Activated CD8-positive, alpha-beta memory T cell treated with anti-CD3 and anti-CD28 coated beads, Interleukin-2, amount 50 U/mL, for 1 hour (primary cell): ENCODE measurements at regions not wholly inside any gene's neighbourhood (a gene's known extent, or its start where the extent isn't known, plus 50 kb on each side); places are given as distances from the start of the nearest gene placed in this dataset.
"Not testable (repeated sequence)": the region's sequence is repeated elsewhere in the genome, so short reads cannot be mapped to it uniquely, and the experiment has no call there.

Source experiments
- DNase-seq: peaks from one replicate; pipeline ENCODE4 v3.0.0-alpha.2; 2020; ENCODE audit errors: extremely low read depth

DNA sequence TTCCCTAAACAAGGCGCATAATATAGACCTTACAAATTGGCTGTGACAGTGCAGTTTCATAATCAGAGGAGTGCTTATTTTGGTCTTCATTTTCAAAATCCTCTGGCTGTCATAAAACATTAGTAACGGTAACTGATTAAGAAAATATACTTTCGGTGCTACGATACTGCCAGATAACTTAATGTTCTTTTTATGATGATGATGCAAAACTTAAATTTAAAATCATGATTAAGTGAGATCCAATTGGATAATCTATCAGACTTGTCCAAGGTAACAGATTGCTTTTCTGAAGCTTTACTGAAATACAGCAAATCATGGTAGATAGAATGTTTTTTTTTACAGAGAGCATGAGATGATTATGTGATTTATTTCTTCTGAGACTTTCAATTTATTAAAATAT lies 364.2 kb upstream of the CNTN3 start:
- DNase-seq, result no peak

DNA sequence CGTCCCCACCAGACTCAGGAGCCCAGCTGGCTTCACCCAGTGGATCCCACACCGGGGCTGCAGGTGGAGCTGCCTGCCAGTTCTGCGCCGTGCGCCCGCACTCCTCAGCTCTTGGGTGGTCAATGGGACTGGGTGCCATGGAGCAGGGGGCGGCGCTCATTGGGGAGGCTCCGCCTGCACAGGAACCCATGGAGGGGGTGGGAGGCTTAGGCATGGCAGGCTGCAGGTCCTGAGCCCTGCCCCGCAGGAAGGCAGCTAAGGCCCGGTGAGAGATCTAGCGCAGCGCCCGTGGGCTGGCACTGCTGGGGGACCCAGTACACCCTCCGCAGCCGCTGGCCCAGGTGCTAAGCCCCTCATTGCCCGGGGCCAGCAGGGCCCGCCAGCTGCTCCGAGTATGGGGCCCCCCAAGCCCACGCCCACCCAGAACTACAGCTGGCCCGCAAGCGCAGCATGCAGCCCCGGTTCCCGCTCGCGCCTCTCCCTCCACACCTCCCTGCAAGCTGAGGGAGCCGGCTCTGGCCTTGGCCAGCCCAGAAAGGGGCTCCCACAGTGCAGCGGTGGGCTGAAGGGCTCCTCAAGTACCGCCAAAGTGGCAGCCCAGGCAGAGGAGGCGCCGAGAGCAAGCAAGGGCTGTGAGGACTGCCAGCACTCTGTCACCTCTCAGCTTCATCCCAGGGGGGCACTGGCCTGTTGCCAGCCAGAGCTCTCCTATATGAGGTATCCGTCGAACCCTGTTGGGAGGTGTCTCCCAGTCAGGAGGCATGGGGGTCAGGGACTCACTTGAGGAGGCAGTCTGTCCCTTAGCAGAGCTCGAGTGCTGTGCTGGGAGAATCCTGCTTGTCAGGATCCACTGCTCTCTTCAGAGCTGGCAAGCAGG lies 370.8 kb upstream of the CNTN3 start:
- DNase-seq, result not testable (repeated sequence)

DNA sequence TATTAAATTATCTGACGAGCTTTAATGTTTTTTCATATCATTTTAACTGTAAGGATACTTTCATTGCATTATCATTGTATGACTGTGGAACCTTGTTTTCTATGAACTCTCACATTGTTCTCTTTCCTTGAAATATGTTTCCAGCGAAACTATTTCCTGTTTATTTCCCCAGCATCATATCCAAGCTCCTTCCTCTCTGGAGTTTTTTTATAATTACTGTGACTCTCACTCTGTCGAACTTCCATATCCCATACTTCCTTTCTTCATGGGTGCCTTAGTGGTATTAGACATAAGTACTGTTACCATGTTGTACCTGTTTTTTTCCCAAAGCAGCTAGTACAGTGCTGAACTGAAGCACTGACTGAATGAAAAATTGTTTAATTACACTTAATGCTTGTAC lies 373.6 kb upstream of the CNTN3 start:
- DNase-seq, result no peak

DNA sequence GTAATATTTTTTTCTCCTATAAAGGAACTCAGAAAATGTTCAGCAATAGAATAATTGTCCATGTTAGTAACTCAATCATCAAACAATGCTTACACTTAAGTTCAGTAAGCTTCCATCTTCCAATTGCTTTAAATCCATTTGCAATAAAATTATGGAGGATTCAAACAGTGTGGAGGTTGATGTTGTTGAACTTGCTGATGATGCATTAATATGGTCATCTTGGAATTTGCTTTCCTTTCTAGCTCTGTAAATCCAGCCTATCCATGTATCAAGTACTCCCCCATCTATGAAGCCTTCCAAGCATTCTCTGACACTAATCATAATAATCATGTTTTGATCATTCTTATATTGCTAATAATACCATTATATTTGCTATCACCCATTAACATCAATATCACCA lies 378.4 kb upstream of the CNTN3 start:
- DNase-seq, result no peak

DNA sequence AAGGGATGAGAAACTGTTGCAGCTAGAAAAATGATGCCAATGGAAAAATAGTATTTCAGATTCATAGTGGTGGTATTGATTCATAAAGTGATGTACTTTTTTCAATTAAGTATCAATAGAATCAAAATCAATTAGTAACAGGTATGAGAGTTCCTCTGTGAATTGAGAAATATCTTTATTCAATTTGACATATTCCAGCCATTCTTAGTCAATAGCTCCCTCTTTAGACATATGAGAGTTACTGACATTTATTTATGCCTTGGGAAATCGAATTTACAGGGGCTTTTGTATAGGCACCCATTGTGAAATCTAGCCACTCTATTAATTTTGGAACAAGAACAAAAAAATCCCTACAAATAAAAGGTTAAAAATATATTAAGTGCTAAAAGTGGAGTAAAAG lies 386.9 kb upstream of the CNTN3 start:
- DNase-seq, result no peak

DNA sequence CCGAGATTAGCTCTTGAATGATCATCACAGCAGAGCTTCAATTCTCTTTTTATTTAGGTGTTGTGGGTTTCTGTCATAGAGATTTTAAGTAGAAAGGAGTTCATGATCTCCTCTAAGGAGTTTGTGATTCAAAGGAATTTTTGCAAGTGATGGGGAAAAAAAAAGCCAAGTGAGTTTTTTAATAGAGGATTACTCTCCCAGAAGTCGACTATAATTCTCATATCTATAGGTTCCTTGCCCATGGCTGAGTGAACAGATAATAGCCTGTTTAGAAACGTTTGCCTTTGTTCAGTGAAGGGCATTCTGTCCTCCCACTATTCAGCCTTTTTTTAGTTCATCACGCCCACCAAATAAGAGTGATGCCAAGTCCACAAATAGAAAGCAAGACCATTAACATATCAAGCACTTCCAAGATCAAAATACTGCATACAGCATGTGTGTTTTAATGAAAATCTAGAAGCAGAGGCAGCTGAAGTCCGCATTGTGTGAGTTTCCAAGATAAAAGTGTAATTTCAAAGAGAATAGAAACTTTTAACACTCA lies 398.4 kb upstream of the CNTN3 start:
- no peak for DNase-seq

DNA sequence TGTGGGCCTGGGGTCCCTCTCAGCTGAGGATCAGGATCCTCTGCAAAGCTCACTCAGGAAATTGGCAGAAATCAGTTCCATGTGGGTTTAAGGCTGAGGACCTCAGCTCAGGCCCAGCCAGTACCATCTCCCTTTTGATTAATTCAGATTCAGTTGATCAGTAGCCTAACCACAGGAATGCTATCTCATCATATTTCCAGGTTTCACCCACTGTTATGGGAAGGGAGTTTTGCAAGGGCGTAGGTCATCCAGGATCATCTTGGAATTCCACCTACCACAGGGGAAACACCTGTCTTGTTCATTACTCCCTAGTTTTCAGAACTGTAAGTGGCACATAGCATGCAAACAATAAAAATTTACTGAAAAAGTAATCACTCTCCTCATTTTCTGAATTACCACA lies 399.5 kb upstream of the CNTN3 start:
- DNase-seq, result no peak

DNA sequence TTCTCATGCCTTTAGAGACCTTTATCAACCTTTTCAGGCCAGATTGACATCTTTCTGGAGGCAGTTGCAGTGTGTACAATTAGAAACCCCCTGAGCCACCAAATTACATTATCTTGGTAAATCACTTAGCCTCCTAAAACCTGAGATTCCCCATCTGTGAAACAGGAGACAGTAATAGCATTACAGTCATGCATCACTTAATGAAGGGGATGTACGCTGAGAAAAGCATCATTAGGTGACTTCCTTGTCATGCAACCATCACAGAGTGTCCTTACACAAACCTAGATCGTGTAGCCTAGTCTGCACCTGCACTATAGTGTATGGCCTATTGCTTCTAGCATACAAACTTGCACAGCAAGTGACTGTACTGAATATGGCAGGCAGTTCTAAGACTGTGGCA lies 400.8 kb upstream of the CNTN3 start:
- no peak for DNase-seq

DNA sequence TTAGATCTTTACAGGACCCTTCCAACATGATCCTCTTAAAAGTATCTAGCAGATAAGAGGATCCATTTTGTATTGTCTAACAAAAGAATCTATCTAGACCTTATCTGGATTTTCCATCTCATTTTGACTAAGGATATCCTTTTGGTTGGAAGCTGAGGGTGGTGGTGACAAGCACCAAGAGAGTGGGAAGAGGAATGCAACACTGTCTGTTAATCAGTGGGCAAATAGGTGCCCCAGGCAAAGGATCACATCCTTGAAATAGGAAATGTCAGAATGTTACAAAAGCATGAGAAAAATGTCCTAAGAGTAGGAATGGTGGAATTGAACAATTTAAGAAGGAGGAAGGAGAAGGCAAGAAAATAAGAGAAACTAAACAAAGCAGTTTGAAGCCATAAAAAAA lies 420.7 kb upstream of the CNTN3 start:
- no peak for DNase-seq

DNA sequence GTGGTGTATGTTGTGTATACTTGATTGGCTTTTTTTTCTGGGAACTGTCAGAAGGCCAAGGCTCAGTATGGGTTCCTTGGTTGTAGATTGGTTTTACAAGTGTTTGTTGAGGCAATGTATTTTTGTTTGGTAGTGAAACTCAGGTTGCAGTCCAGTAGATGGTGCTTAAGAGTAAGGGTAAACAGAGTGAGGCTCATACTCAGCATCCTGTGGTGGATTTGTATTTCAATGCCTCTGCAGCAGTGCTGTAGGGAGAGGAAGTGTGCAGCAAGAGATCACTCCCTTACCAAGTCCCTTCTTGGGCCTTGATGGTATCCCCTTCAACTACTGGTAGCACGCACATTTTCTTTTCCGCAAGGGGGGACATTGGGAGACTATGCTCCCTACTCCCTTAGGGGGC lies 428.5 kb upstream of the CNTN3 start:
- DNase-seq, result no peak

DNA sequence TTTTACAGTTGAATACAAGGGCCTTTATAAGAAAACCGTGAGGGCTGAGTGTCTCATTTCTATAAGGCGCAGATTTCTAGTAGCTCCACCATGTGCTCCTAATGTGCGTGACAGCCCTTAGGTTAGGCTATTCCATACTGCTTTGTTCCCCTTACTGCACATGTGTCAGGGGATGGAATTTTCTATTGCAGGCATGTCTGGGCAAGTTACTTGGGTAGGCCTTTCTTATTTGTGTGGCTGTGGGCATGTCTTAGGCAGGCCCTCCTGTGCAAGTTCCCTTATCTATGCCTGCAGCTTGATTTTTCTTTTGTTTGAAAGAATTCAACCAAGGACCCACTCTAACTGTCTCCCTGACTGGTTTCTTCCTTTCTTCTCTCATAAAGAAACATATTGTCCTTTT lies 434.2 kb upstream of the CNTN3 start:
- no peak for DNase-seq

DNA sequence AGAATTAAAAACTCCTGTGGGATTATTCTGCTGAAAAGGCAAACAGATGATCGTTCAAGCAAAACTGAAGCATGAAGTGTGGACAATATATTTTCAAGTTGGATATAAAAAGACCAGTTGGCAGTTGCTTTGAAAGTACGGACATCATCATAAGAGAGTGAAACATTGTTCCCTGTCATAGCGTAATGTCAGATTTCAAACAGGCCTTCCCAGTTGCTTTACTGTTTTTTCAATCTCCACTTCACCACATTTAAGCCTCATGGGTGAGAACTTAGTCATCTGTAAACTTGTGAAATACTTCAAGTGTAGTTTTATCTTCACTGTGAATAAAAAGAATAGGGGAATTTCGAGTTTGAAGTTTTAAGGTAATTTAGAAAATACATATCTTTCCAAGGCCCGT lies 435.1 kb upstream of the CNTN3 start:
- DNase-seq, result no peak

DNA sequence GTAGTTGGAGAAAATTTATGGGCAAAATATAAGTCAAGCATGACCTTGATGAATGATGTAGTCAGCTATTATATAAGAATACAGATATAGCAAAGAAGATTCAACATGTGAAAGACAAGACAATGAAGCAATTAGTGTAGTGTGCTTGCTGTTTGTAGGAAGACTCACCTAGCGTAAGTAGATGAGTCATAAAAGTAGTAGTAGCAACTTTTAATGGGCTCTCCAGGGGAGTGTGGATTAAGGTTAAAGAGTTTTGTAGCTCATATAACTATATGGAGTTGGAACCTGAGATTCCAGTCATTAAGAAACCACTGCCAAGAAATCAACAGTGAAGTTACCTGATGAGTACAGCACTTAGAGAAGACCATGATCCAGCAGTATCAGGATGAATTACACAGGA lies 444.7 kb upstream of the CNTN3 start:
- no peak for DNase-seq

DNA sequence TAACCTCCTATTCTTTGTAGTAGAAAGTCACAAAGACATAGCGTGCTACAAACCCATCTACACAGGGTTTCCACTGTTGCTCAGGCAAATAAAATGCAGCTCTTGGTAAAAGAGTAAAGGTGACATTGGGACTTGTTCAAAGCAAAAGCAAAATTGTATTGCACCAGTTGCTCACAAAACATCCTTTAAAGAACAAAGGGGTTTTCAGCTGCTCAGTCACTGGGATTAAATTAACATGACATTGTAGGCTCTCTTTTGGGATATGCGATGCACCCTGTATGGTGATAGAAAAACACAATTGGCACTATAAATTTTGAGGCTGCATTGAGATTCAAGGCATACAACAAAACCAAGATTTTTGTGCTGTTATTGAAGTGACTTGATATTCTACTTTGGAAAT lies 447.3 kb upstream of the CNTN3 start:
- no peak for DNase-seq

DNA sequence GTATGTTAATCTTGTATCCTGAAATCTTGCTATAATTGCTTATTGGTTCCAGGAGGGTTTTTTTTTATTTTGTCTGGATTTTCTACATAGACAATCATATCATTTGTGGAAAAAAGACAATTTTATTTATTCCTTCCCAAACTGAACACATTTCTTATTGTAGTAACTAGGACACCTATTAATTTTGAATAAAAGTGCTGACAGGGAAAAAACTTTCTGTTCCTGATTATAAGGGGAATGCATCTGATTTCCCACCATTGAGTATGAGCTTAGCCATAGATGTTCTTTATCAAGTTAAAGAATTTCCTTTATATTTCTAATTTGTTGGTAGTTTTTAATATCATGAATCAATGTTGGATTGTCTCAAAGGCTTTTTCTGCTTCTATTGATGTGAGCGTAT lies 460.7 kb upstream of the CNTN3 start:
- DNase-seq, result no peak

DNA sequence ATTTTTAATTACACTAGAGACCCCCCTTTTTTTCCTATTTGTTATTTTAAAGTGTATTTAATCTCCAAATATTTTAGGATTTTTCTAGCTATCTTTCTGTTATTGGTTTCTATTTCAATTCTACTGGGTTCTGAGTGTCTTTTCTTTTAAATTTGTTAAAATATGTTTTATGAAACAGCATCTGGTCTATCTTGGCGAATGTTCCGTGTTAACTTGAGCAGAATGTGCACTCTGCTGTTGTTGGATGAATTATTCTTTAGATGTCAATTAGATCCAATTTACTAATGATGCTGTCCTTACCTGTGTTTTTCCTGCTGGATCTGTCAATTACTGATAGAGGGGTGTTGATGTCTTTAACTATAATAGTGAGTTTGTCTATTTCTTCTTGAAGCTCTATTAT lies 462.0 kb upstream of the CNTN3 start:
- no peak for DNase-seq

DNA sequence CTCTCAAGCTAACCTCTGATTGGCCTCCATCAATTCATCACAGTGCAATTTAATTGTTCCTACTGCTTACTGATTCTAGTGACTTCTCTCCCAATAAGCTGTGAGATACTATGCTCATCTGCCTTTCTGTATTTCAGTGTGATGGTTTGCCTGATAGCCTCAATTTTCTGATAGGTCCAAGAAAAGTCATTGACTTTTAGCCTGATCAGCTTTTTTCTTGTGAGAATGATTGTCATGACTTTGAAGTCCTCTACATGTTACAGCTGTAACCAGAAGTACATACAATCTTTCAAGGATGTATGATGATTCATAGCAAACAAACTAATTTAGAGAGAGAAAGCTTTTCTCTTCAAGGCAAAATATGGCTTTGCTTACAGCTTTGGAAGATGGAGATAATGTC lies 463.8 kb upstream of the CNTN3 start:
- no peak for DNase-seq

DNA sequence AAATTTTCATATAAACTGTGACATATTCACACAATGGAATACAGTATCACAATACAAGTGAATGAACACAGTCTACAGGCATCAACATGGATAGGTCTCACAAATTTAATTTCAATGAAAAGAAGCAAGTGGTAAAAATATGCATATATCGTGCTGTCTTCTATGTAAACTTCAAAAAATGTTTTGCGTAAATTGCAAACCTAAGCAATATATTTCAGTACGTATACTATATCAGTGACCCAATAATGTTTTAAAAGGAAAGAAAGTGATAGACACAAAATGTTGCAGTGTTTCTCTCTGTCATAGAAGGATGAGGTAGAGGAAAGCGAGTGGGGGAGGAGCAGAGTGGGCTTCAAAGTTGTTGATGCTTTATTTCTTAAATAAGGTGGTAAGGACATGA lies 468.4 kb upstream of the CNTN3 start:
- no peak for DNase-seq

DNA sequence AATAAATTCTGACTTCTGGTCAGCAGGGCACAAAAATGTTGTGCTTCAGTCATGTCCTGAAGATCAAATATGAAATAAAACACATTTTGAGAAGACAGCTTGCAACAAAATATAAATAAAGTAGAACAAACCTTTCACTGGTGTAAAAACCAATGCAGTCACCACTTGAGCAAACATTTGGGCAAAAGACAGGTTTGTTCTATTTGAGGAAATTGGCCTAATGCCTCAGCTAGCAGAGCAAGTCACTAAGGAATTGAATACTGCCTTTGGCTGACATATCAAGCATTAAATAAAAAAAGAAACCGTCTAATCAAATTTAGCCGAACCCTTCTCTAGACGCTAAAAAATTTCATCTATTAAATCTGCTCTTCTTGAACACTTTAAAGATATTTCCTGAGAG lies 475.4 kb upstream of the CNTN3 start:
- DNase-seq, result no peak

DNA sequence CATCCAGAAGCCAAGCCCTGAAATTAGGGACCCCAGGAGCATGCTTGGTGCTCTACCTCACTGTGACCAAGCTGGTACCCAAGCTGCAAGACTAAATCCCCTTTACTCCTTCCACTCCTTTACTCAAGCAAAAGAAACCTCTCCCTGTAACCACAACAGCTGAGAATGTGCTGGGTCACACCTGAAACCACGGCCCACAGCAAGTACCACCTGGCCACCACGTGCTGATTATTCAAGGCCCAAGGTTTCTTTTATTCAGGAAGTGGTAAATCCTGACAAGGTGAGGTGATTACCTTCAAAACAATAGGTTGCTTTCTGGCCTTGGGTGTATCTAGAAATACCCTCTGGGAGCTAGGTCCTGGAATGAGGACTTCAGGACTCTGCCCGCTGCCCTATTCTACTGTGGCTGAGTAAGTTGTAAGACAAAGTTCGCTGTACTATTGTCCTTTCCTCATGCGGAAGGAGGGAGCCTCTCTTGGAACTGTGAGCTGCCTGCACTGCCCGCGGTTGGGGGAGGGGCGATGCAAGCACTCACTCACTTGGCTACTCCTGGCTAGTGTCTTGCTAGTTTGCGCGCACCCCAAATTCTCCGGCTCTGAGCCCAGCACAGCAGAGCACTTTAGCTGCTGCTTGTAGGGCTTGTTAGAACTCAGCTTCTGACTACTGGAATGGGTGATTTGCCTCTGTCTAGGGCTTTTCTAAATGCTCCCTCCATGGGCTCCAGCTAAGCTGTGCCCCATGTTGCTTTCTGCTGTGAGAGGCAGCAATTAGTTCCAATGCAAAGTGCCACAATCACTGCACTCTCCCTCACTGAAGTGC lies 487.1 kb upstream of the CNTN3 start:
- no peak for DNase-seq

DNA sequence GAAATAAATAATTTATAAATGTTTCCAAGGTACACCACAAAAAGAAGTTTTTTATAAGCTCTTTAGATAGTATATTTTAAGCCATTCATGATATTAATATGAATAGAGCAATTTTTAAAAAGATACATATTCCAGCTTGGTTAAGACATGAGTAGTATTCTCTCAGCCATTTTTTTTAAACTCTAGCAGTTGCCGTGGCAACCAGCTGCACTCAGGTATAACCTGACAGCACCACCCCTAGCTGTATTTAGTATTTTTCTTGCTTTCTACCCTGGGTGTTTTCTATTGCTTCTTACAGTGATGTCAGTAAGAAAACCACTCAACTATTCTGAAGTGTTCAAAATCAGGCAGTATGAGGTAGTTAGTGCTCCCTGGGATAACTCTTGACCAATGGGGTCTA lies 496.3 kb upstream of the CNTN3 start:
- DNase-seq, result no peak

DNA sequence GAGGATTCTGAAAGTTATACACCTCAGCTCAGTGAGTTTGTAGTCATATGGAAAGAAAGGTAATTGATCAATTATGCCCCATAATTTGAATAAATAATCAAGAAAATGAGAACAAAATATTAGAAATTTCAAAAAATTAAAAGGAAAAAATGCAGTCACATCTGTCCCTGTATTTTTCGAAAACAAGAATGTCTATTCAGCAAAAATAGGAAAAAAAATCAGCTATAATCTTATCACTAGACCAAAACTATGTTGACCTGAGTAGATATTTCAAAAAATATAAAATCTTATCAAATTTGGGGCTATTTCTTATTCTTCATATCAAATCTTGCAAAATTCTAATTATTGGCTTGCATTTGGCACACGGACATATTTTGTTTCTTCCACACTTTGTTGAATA lies 501.2 kb upstream of the CNTN3 start:
- DNase-seq, result no peak

DNA sequence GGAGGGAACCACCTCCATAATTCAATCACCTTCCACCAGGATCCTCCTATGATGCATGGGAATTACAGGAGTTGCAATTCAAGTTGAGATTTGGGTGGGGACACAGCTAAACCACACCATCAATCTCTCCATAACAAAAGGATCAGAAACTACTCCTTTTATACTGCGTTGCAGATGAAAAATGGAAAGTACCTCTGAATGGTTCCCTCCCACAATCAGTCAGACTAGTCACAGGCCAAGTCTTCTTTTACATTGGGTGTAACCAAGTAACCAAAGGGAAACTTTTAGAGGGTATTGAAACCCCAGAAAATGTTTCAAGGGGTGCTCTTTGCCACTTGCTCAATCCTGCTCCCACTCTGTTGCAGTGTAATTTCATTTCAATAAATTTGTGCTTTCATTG lies 504.3 kb upstream of the CNTN3 start:
- DNase-seq, result no peak
